Endothelial cell of umbilical vein (primary cell): ENCODE measurements at regions not wholly inside any gene's neighbourhood (a gene's known extent, or its start where the extent isn't known, plus 50 kb on each side); places are given as distances from the start of the nearest gene placed in this dataset.

ENCODE experiments used
- CTCF ChIP-seq, 2 donors: IDR thresholded peaks; 1 replicate in 1 of 2; 2 replicates in 1 of 2; pipeline ENCODE4 v1.5.1; 2011; ENCODE audit warnings: low read length in 2 of 2, mild to moderate bottlenecking in 2 of 2, moderate library complexity in 2 of 2, control low read depth in 1 of 2, inconsistent platforms in 1 of 2, low read depth in 1 of 2; ENCODE audit not compliant: insufficient read depth in 1 of 2; ENCODE audit errors: extremely low read depth in 1 of 2
- EZH2 ChIP-seq: IDR thresholded peaks from 2 replicates; pipeline ENCODE4 v1.6.1; 2012; ENCODE audit warnings: borderline replicate concordance, low read depth, mild to moderate bottlenecking, moderate library complexity, low read length, inconsistent platforms; ENCODE audit not compliant: severe bottlenecking
- FOS ChIP-seq: IDR thresholded peaks from 2 replicates; pipeline ENCODE4 v1.6.1; 2011; ENCODE audit warnings: mild to moderate bottlenecking, low read length, moderate library complexity, borderline replicate concordance; ENCODE audit not compliant: insufficient read depth
- GATA2 ChIP-seq: IDR thresholded peaks from 2 replicates; pipeline ENCODE4 v1.7.0; 2011; ENCODE audit warnings: low read depth, mild to moderate bottlenecking, moderate library complexity, mixed read lengths, low read length; ENCODE audit not compliant: insufficient read length, insufficient read depth
- JUN ChIP-seq: IDR thresholded peaks from 2 replicates; pipeline ENCODE4 v1.6.1; 2011; ENCODE audit warnings: borderline replicate concordance, low read depth; ENCODE audit not compliant: insufficient read length, insufficient read depth
- MAX ChIP-seq: IDR thresholded peaks from 2 replicates; pipeline ENCODE4 v1.6.1; 2011; ENCODE audit not compliant: insufficient read depth, insufficient read length
- POLR2A ChIP-seq: IDR thresholded peaks from 2 replicates; pipeline ENCODE4 v1.6.1; 2012; ENCODE audit warnings: low read depth, mild to moderate bottlenecking, control low read depth, low read length
- POLR2AphosphoS5 ChIP-seq: IDR thresholded peaks from 2 replicates; pipeline ENCODE4 v1.6.1; 2012; ENCODE audit warnings: low read depth, mild to moderate bottlenecking, control low read depth, low read length, moderate library complexity; ENCODE audit not compliant: insufficient read depth

- TF ChIP-seq POLR2A, result no peak
- no peak for TF ChIP-seq CTCF (IDR thresholded peaks at IDR 0.05; ENCODE audit: extremely low read depth in 1 of 2, insufficient read depth in 1 of 2, low read depth in 1 of 2, low read length in 2 of 2)
- TF ChIP-seq FOS, result no peak
- TF ChIP-seq POLR2AphosphoS5, result no peak
- TF ChIP-seq EZH2, result no peak
- no peak for TF ChIP-seq GATA2
- no peak for TF ChIP-seq JUN
- TF ChIP-seq MAX, result no peak
Measured at GRCh38 chr1:98267423-98267822, 346.6 kb upstream of the DPYD start.
